OCI-LY7 (cell line): ENCODE measurements at regions not wholly inside any gene's neighbourhood (a gene's known extent, or its start where the extent isn't known, plus 50 kb on each side); places are given as distances from the start of the nearest gene placed in this dataset.

Experiments used
- BruUV-seq: library from RNA; stranded (reverse); fragments of 400-500 nt; replicated peaks from 2 replicates; lab custom pipeline; 2021; lab: Mats Ljungman, UMichigan
- CTCF ChIA-PET: fragments of 300-600 bp; sonication (Branson Sonifier 250); formaldehyde crosslinking; loops from one replicate; lab custom pipeline; 2022; ENCODE audit warnings: antibody characterized with exemption; ENCODE audit not compliant: unreplicated experiment; lab: Charles Lee
- POLR2A ChIA-PET: fragments of 300-600 bp; sonication (Branson Sonifier 250); formaldehyde crosslinking; loops from one replicate; lab custom pipeline; 2022; ENCODE audit warnings: antibody characterized with exemption; lab: Charles Lee
- DNase-seq: peaks from one replicate; pipeline ENCODE4 v3.0.0-alpha.2; 2015; ENCODE audit warnings: low spot score
- H2AFZ ChIP-seq: fragments of 200-600 bp; sonication (generic), shearing (Covaris generic); 2 replicates; pipeline ENCODE4 v1.6.1; 2014; ENCODE audit warnings: mild to moderate bottlenecking, antibody characterized with exemption, low read length, moderate library complexity
- H3K27ac ChIP-seq: fragments of 200-600 bp; sonication (generic); 2 replicates; pipeline ENCODE4 v1.5.1; 2014; ENCODE audit warnings: mixed run types, low read depth, mild to moderate bottlenecking, moderate library complexity, low read length, inconsistent platforms; ENCODE audit not compliant: poor library complexity, severe bottlenecking
- H3K36me3 ChIP-seq: fragments of 200-600 bp; sonication (generic); 2 replicates; pipeline ENCODE4 v1.6.1; 2014; ENCODE audit warnings: mild to moderate bottlenecking, antibody characterized with exemption, low read length, moderate library complexity, mixed read lengths; ENCODE audit not compliant: insufficient read depth
- H3K4me1 ChIP-seq: fragments of 200-600 bp; sonication (generic); 2 replicates; pipeline ENCODE4 v1.5.1; 2014; ENCODE audit warnings: mild to moderate bottlenecking, low read length; ENCODE audit not compliant: insufficient read depth, poor library complexity, severe bottlenecking
- H3K4me2 ChIP-seq: fragments of 200-600 bp; sonication (generic); 2 replicates; pipeline ENCODE4 v1.6.1; 2014; ENCODE audit warnings: mild to moderate bottlenecking, low read length
- H3K4me3 ChIP-seq: fragments of 200-600 bp; sonication (generic); 2 replicates; pipeline ENCODE4 v1.5.1; 2014; ENCODE audit warnings: mild to moderate bottlenecking, low read depth, low read length; ENCODE audit not compliant: poor library complexity, severe bottlenecking
- H3K79me2 ChIP-seq: fragments of 200-600 bp; sonication (generic); 2 replicates; pipeline ENCODE4 v1.6.1; 2016; ENCODE audit warnings: low read depth, mild to moderate bottlenecking, low read length, moderate library complexity, mixed read lengths; ENCODE audit not compliant: insufficient read depth
- H3K9me2 ChIP-seq: fragments of 200-600 bp; sonication (generic); 2 replicates; pipeline ENCODE4 v1.6.1; 2016; ENCODE audit warnings: mild to moderate bottlenecking, low read length, mixed read lengths; ENCODE audit not compliant: insufficient read depth
- H3K9me3 ChIP-seq: fragments of 200-600 bp; sonication (generic); 2 replicates; pipeline ENCODE4 v1.6.1; 2014; ENCODE audit warnings: mild to moderate bottlenecking, mixed run types, low read length, mixed read lengths
- H4K20me1 ChIP-seq: fragments of 200-600 bp; sonication (generic); 2 replicates; pipeline ENCODE4 v1.6.1; 2014; ENCODE audit warnings: mild to moderate bottlenecking, antibody characterized with exemption, low read length, moderate library complexity, mixed read lengths; ENCODE audit not compliant: insufficient read depth
- CTCF ChIP-seq: fragments of 200-600 bp; sonication (generic); conservative IDR thresholded peaks from 2 replicates; pipeline ENCODE4 v1.5.1; 2014; ENCODE audit warnings: mild to moderate bottlenecking, antibody characterized with exemption, low read length, moderate library complexity, mixed read lengths
- EZH2phosphoT487 ChIP-seq: fragments of 200-600 bp; sonication (generic); IDR thresholded peaks from 2 replicates; pipeline ENCODE4 v1.6.1; 2018; ENCODE audit warnings: low read depth, borderline replicate concordance, mild to moderate bottlenecking, mixed run types, antibody characterized with exemption, low read length, moderate library complexity, mixed read lengths
- intact Hi-C: fragments of 100-400 bp; cut with micrococcal nuclease; formaldehyde crosslinking; loops from one replicate; pipeline ENCODE4 v1.10.0; 2022; ENCODE audit not compliant: unreplicated experiment

GRCh38 chr2:220893411-220893810, 678.7 kb downstream of the EPHA4 start:
- TF ChIP-seq EZH2phosphoT487 (no peak), CTCF (no peak)
- intact Hi-C loops = no loop called here
- Histone ChIP-seq H3K27ac (no peak overlapping the region), H3K4me3 (no peak overlapping the region), H3K36me3 (no peaks in the 10 kb centered on the region), H3K4me1 (no peaks in the 10 kb centered on the region), H2AFZ (no peak overlapping the region), H3K9me3 (no peaks in the 10 kb centered on the region), H4K20me1 (no peaks in the 10 kb centered on the region), H3K79me2 (no peaks in the 10 kb centered on the region), H3K4me2 (no peak overlapping the region), H3K9me2 (no peaks in the 10 kb centered on the region)
- CTCF ChIA-PET = no interaction called here
- POLR2A ChIA-PET = interaction anchor here (0.6 to 2.4 kb wide), 3 partner anchors 11 to 594 kb away, joined by 4 to 7 read pairs (median 6); no protein-coding TSS in a partner anchor
- BruUV-seq = no TSS peak
- no peak for DNase-seq

- Histone ChIP-seq H3K27ac (no peak overlapping the region), H3K9me2 (no peaks in the 10 kb centered on the region), H3K79me2 (no peaks in the 10 kb centered on the region), H3K9me3 (no peaks in the 10 kb centered on the region), H4K20me1 (no peaks in the 10 kb centered on the region), H3K4me1 (no peaks in the 10 kb centered on the region), H3K36me3 (no peaks in the 10 kb centered on the region), H2AFZ (no peak overlapping the region), H3K4me2 (no peak overlapping the region), H3K4me3 (no peak overlapping the region)
- intact Hi-C loops = no loop called here
- CTCF ChIA-PET = no interaction called here
- TF ChIP-seq EZH2phosphoT487 (no peak), CTCF (no peak)
- POLR2A ChIA-PET = interaction anchor here (0.6 to 2.4 kb wide), 3 partner anchors 11 to 593 kb away, joined by 4 to 7 read pairs (median 6); no protein-coding TSS in a partner anchor
- no peak for DNase-seq
- no TSS peak for BruUV-seq
Observed at GRCh38 chr2:220894069-220894468, 678.0 kb downstream of the EPHA4 start.

GRCh38 chr2:220899492-220899891, 672.6 kb downstream of the EPHA4 start:
- TF ChIP-seq CTCF (no peak), EZH2phosphoT487 (no peak)
- no peaks in the 10 kb centered on the region for H3K9me3 ChIP-seq
- no peak overlapping the region for H3K4me3 ChIP-seq
- no peaks in the 10 kb centered on the region for H3K36me3 ChIP-seq
- no peak overlapping the region for H3K4me2 ChIP-seq
- no peak overlapping the region for H2AFZ ChIP-seq
- no peaks in the 10 kb centered on the region for H3K4me1 ChIP-seq
- CTCF ChIA-PET = no interaction called here
- no peak overlapping the region for H3K27ac ChIP-seq
- intact Hi-C loops = no loop called here
- H3K9me2 ChIP-seq = no peaks in the 10 kb centered on the region
- POLR2A ChIA-PET = no interaction called here
- no peak for DNase-seq
- BruUV-seq = no TSS peak
- H4K20me1 ChIP-seq = no peaks in the 10 kb centered on the region
- H3K79me2 ChIP-seq = no peaks in the 10 kb centered on the region
